IPS-NIHi7 (cell line): ENCODE measurements at regions not wholly inside any gene's neighbourhood (a gene's known extent, or its start where the extent isn't known, plus 50 kb on each side); places are given as distances from the start of the nearest gene placed in this dataset.

ENCODE experiments used
- DNase-seq: peaks from one replicate; pipeline ENCODE4 v3.0.0; 2012; ENCODE audit warnings: mixed read lengths; ENCODE audit errors: extremely low spot score

GRCh38 chr15:97761110-97761509, 199.4 kb upstream of the ARRDC4 start:
- DNase-seq = no peak

GRCh38 chr15:97783240-97783639, 177.3 kb upstream of the ARRDC4 start:
- DNase-seq = no peak

- no peak for DNase-seq
Measured at GRCh38 chr15:97786741-97787140, 173.8 kb upstream of the ARRDC4 start.

GRCh38 chr15:97790180-97790579, 170.3 kb upstream of the ARRDC4 start:
- no peak for DNase-seq

GRCh38 chr15:97791824-97792792, 168.4 kb upstream of the ARRDC4 start:
- peak; percentile 30 for DNase-seq

- no peak for DNase-seq
Measured at GRCh38 chr15:97804950-97805349, 155.6 kb upstream of the ARRDC4 start.

- no peak for DNase-seq
Measured at GRCh38 chr15:97806766-97807165, 153.7 kb upstream of the ARRDC4 start.

GRCh38 chr15:97815835-97816234, 144.7 kb upstream of the ARRDC4 start:
- DNase-seq = no peak

GRCh38 chr15:97817276-97817890, 143.1 kb upstream of the ARRDC4 start:
- no peak for DNase-seq

- no peak for DNase-seq
Measured at GRCh38 chr15:97836003-97836402, 124.5 kb upstream of the ARRDC4 start.

- no peak for DNase-seq
Measured at GRCh38 chr15:97837896-97838295, 122.6 kb upstream of the ARRDC4 start.

- no peak for DNase-seq
Measured at GRCh38 chr15:97838606-97839210, 121.8 kb upstream of the ARRDC4 start.

GRCh38 chr15:97840501-97840900, 120.0 kb upstream of the ARRDC4 start:
- no peak for DNase-seq

- DNase-seq = no peak
Measured at GRCh38 chr15:97841558-97841957, 118.9 kb upstream of the ARRDC4 start.

- peak; percentile 23 for DNase-seq
Measured at GRCh38 chr15:97849183-97849582, 111.3 kb upstream of the ARRDC4 start.

GRCh38 chr15:97858296-97858695, 102.2 kb upstream of the ARRDC4 start:
- DNase-seq = no peak

- no peak for DNase-seq
Measured at GRCh38 chr15:97861529-97862260, 98.8 kb upstream of the ARRDC4 start.

GRCh38 chr15:97866959-97867358, 93.5 kb upstream of the ARRDC4 start:
- no peak for DNase-seq

- DNase-seq = no peak
Measured at GRCh38 chr15:97867870-97868269, 92.6 kb upstream of the ARRDC4 start.

GRCh38 chr15:97868981-97869380, 91.5 kb upstream of the ARRDC4 start:
- no peak for DNase-seq

- no peak for DNase-seq
Measured at GRCh38 chr15:97870771-97871170, 89.7 kb upstream of the ARRDC4 start.

- no peak for DNase-seq
Measured at GRCh38 chr15:97874139-97874538, 86.4 kb upstream of the ARRDC4 start.
